ENCODE measurements at regions not wholly inside any gene's neighbourhood (a gene's known extent, or its start where the extent isn't known, plus 50 kb on each side); places are given as distances from the start of the nearest gene placed in this dataset.

- DNase-seq = no peak
Measured at GRCh38 chr9:110103257-110103656, 104.7 kb downstream of the C9orf152 start.

- DNase-seq = no peak
Measured at GRCh38 chr9:110104261-110104809, 103.6 kb downstream of the C9orf152 start.

- DNase-seq = no peak
Measured at GRCh38 chr9:110105107-110105506, 102.9 kb downstream of the C9orf152 start.

- DNase-seq = no peak
Measured at GRCh38 chr9:110106661-110107060, 101.3 kb downstream of the C9orf152 start.

GRCh38 chr9:110109333-110110092, 98.4 kb downstream of the C9orf152 start:
- no peak for DNase-seq

- DNase-seq = no peak
Measured at GRCh38 chr9:110110154-110110553, 97.8 kb downstream of the C9orf152 start.

GRCh38 chr9:110111868-110112267, 96.1 kb downstream of the C9orf152 start:
- DNase-seq = no peak

GRCh38 chr9:110112792-110113191, 95.2 kb downstream of the C9orf152 start:
- no peak for DNase-seq

- no peak for DNase-seq
Measured at GRCh38 chr9:110114086-110114858, 93.7 kb downstream of the C9orf152 start.

GRCh38 chr9:110114859-110115201, 93.1 kb downstream of the C9orf152 start:
- no peak for DNase-seq

- DNase-seq = no peak
Measured at GRCh38 chr9:110115341-110115820, 92.6 kb downstream of the C9orf152 start.

- DNase-seq = no peak
Measured at GRCh38 chr9:110115826-110116542, 92.0 kb downstream of the C9orf152 start.

- DNase-seq = no peak
Measured at GRCh38 chr9:110116543-110116885, 91.4 kb downstream of the C9orf152 start.

GRCh38 chr9:110121170-110121569, 86.8 kb downstream of the C9orf152 start:
- no peak for DNase-seq

- DNase-seq = no peak
Measured at GRCh38 chr9:110123341-110124095, 84.4 kb downstream of the C9orf152 start.

GRCh38 chr9:110124439-110124838, 83.5 kb downstream of the C9orf152 start:
- no peak for DNase-seq

GRCh38 chr9:110125207-110125751, 82.7 kb downstream of the C9orf152 start:
- no peak for DNase-seq

GRCh38 chr9:110125763-110126351, 82.1 kb downstream of the C9orf152 start:
- DNase-seq = no peak

GRCh38 chr9:110126499-110126941, 81.4 kb downstream of the C9orf152 start:
- DNase-seq = no peak

GRCh38 chr9:110126986-110127864, 80.7 kb downstream of the C9orf152 start:
- no peak for DNase-seq

All from activated CD4-positive, alpha-beta T cell treated with anti-CD3 and anti-CD28 coated beads, Interleukin-2, amount 50 U/mL, for 48 hours (primary cell).